ENCODE measurements at regions not wholly inside any gene's neighbourhood (a gene's known extent, or its start where the extent isn't known, plus 50 kb on each side); places are given as distances from the start of the nearest gene placed in this dataset.

- TF ChIP-seq OSR1 (CRISPR knock-in tag; IDR thresholded peaks at IDR 0.05) (no peak), CSDC2 (CRISPR knock-in tag; IDR thresholded peaks at IDR 0.05) (no peak), ARNTL (CRISPR knock-in tag; IDR thresholded peaks at IDR 0.05; ENCODE audit: borderline replicate concordance, low read depth) (no peak), POU6F1 (CRISPR knock-in tag; IDR thresholded peaks at IDR 0.05; ENCODE audit: borderline replicate concordance, low read depth) (no peak), ZC3H10 (CRISPR knock-in tag; IDR thresholded peaks at IDR 0.05) (no peak), GLIS3 (CRISPR knock-in tag; IDR thresholded peaks at IDR 0.05) (no peak), ZNF70 (CRISPR knock-in tag; IDR thresholded peaks at IDR 0.05) (no peak), CREB5 (CRISPR knock-in tag; IDR thresholded peaks at IDR 0.05; ENCODE audit: low read depth) (no peak), ZNF8 (CRISPR knock-in tag; IDR thresholded peaks at IDR 0.05) (no peak), PPARA (CRISPR knock-in tag; IDR thresholded peaks at IDR 0.05; ENCODE audit: borderline replicate concordance) (no peak), SNAI2 (CRISPR knock-in tag; IDR thresholded peaks at IDR 0.05) (no peak), CSRNP3 (CRISPR knock-in tag; IDR thresholded peaks at IDR 0.05) (no peak), ISL1 (CRISPR knock-in tag; IDR thresholded peaks at IDR 0.05) (no peak), PATZ1 (CRISPR knock-in tag; IDR thresholded peaks at IDR 0.05; ENCODE audit: borderline replicate concordance) (no peak), ESRRG (CRISPR knock-in tag; IDR thresholded peaks at IDR 0.05) (no peak)
- ATAC-seq = no peak
Measured at GRCh38 chr22:47619631-47620030, 857.2 kb downstream of the TBC1D22A start.

GRCh38 chr22:47618180-47619010 is 855.9 kb downstream of the TBC1D22A start:
- ATAC-seq = no peak
- TF ChIP-seq TSHZ2 (CRISPR knock-in tag; IDR thresholded peaks at IDR 0.05) = no peak
- no peak for TF ChIP-seq ZFP3 (CRISPR knock-in tag; IDR thresholded peaks at IDR 0.05)
- TF ChIP-seq ARNTL (CRISPR knock-in tag; IDR thresholded peaks at IDR 0.05; ENCODE audit: borderline replicate concordance, low read depth) = no peak
- TF ChIP-seq ISL1 (CRISPR knock-in tag; IDR thresholded peaks at IDR 0.05) = no peak
- no peak for TF ChIP-seq ESRRG (CRISPR knock-in tag; IDR thresholded peaks at IDR 0.05)

GRCh38 chr22:47617186-47617585 is 854.7 kb downstream of the TBC1D22A start:
- ATAC-seq = no peak
- no peak for TF ChIP-seq SNAI2 (CRISPR knock-in tag; IDR thresholded peaks at IDR 0.05)

GRCh38 chr22:47616396-47617020 is 854.1 kb downstream of the TBC1D22A start:
- no peak for ATAC-seq
- no peak for TF ChIP-seq OSR1 (CRISPR knock-in tag; IDR thresholded peaks at IDR 0.05)
- TF ChIP-seq PATZ1 (CRISPR knock-in tag; IDR thresholded peaks at IDR 0.05; ENCODE audit: borderline replicate concordance) = no peak
- no peak for TF ChIP-seq GLIS3 (CRISPR knock-in tag; IDR thresholded peaks at IDR 0.05)
- no peak for TF ChIP-seq BACH2 (CRISPR knock-in tag; IDR thresholded peaks at IDR 0.05; ENCODE audit: borderline replicate concordance)
- TF ChIP-seq ZFP30 (CRISPR knock-in tag; IDR thresholded peaks at IDR 0.05) = no peak
- TF ChIP-seq ZFP3 (CRISPR knock-in tag; IDR thresholded peaks at IDR 0.05) = no peak
- TF ChIP-seq ZNF8 (CRISPR knock-in tag; IDR thresholded peaks at IDR 0.05) = no peak
- TF ChIP-seq PPARA (CRISPR knock-in tag; IDR thresholded peaks at IDR 0.05; ENCODE audit: borderline replicate concordance) = no peak
- TF ChIP-seq ISL1 (CRISPR knock-in tag; IDR thresholded peaks at IDR 0.05) = no peak
- TF ChIP-seq CSDC2 (CRISPR knock-in tag; IDR thresholded peaks at IDR 0.05) = no peak
- TF ChIP-seq ESRRG (CRISPR knock-in tag; IDR thresholded peaks at IDR 0.05) = no peak
- no peak for TF ChIP-seq TOX (CRISPR knock-in tag; IDR thresholded peaks at IDR 0.05; ENCODE audit: borderline replicate concordance)
- no peak for TF ChIP-seq CREB5 (CRISPR knock-in tag; IDR thresholded peaks at IDR 0.05; ENCODE audit: low read depth)

All from SK-N-SH treated with all-trans-retinoic acid at 6 μM for 48 hours (cell line).